Naive thymus-derived CD8-positive, alpha-beta T cell (primary cell): ENCODE measurements at regions not wholly inside any gene's neighbourhood (a gene's known extent, or its start where the extent isn't known, plus 50 kb on each side); places are given as distances from the start of the nearest gene placed in this dataset.

Experiments
- ATAC-seq, 2 donors: fragments of 150-1000 bp; cut with Tn5 transposase in 1 of 2; sonication (Bioruptor Pico), chemical (Tn5 transposase) in 1 of 2; 1 replicate in 1 of 2; 2 replicates in 1 of 2; pipeline ENCODE4 v1.10.0; 2021; ENCODE audit warnings: mild to moderate bottlenecking in 2 of 2, moderate library complexity in 2 of 2
- POLR2A ChIA-PET: fragments of 350-600 bp; sonication (Branson Sonifier 250); formaldehyde crosslinking; loops from one replicate; lab custom pipeline; 2021; ENCODE audit warnings: antibody characterized with exemption; lab: Charles Lee
- DNase-seq, 10 donors: peaks; one replicate each; pipeline versions ENCODE4 v3.0.0 to v3.0.0-alpha.2; 2020 to 2022
- H3K27ac Mint-ChIP-seq, 10 donors: one replicate each; pipeline ENCODE4 v1.8.0; 2020 to 2022; ENCODE audit warnings: mild to moderate bottlenecking in 10 of 10, mixed read lengths in 10 of 10, moderate library complexity in 4 of 10, inconsistent platforms in 1 of 10
- H3K27me3 Mint-ChIP-seq, 5 donors: one replicate each; pipeline ENCODE4 v1.8.0; 2021 to 2022; ENCODE audit warnings: mixed read lengths in 5 of 5
- H3K36me3 Mint-ChIP-seq, 3 donors: one replicate each; pipeline ENCODE4 v1.8.0; 2020 to 2022; ENCODE audit warnings: mixed read lengths in 3 of 3, mild to moderate bottlenecking in 2 of 3, inconsistent platforms in 1 of 3
- H3K4me1 Mint-ChIP-seq, 4 donors: one replicate each; pipeline ENCODE4 v1.8.0; 2021 to 2022; ENCODE audit warnings: mixed read lengths in 4 of 4
- H3K4me3 Mint-ChIP-seq, 10 donors: one replicate each; pipeline ENCODE4 v1.8.0; 2020 to 2022; ENCODE audit warnings: mild to moderate bottlenecking in 10 of 10, mixed read lengths in 10 of 10, moderate library complexity in 6 of 10, inconsistent platforms in 1 of 10
- H3K9me3 Mint-ChIP-seq, 9 donors: one replicate each; pipeline ENCODE4 v1.8.0; 2020 to 2022; ENCODE audit warnings: mixed read lengths in 9 of 9, mild to moderate bottlenecking in 3 of 9, inconsistent platforms in 1 of 9, moderate library complexity in 1 of 9

DNA sequence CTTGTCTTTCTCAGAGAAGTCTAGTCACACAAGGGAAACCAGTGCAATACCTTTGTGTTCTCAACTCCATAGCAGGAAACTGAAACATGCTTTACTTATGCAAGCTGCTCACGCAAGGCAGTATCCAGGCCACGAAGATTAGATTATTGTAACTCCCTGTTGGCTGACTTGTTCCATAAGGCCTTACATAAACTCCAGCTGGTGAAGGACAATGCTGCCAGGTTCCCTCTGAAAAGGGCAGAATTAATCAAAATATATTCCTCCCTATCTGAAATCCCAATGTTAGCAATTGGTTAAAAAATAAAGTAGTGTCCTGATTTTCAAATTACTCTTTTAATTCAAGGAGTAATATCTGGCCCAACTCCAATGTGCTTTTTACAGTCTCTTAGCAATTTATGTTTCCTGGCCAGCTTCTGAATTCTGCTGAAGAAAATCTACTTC is 966.6 kb downstream of the HACE1 start:
- no peak overlapping the region for H3K27ac Mint-ChIP-seq
- H3K27me3 Mint-ChIP-seq: no peaks in the 10 kb centered on the region
- POLR2A ChIA-PET: no interaction called here
- no peaks in the 10 kb centered on the region for H3K4me1 Mint-ChIP-seq
- DNase-seq (no peak), ATAC-seq (no peak)
- H3K9me3 Mint-ChIP-seq: peaks cover 0 to 17% (median 4%) of the 10 kb centered on the region in 9 donors
- no peak overlapping the region for H3K4me3 Mint-ChIP-seq
- H3K36me3 Mint-ChIP-seq: peaks cover 0 to 6% (median 0%) of the 10 kb centered on the region in 3 donors

DNA sequence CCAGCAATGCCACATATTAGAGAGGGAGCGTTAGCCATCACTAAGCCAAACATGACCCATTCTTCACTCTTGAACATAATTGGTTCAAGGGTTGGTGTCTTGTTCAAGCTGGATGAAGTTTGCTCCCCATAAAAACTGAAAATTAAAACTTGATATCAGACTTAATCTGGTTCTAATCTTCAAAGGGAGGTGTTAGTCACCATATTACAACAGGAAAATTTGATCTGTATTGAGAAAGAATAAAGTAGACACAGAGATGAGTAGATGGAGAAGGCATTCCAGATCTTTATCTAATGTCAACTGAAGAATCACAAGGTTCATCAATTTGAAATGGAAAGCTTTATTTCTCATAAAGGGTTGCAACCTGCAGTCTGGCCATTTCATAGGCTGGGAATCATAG is 972.8 kb downstream of the HACE1 start:
- Mint-ChIP-seq H3K27ac (no peak overlapping the region), H3K4me3 (no peak overlapping the region), H3K9me3 (peaks cover 0 to 19% (median 5%) of the 10 kb centered on the region in 9 donors), H3K27me3 (no peaks in the 10 kb centered on the region), H3K36me3 (no peaks in the 10 kb centered on the region), H3K4me1 (no peaks in the 10 kb centered on the region)
- ATAC-seq (no peak), DNase-seq (no peak)
- POLR2A ChIA-PET: no interaction called here

DNA sequence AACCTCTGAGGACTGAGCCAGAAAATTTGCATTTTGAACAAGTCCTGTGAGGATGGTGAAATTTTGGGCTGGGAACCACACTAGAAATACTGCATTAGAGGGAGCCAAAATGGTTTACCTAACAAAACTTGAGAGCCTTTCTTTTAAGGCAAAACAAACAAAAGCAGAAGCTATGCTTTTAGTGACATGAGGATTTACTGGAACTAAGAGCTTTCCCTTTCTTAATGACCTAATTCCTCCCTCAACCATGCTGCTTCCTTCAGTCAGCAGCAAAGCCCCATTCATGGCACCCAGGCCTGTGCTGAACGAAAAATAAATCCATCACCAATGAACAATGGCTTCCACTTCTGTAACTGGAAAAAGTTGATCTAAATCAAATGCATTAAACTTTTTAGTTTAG is 974.3 kb downstream of the HACE1 start:
- H3K27me3 Mint-ChIP-seq: peaks cover 0 to 3% (median 0%) of the 10 kb centered on the region in 5 donors
- no peaks in the 10 kb centered on the region for H3K36me3 Mint-ChIP-seq
- ATAC-seq (no peak), DNase-seq (no peak)
- no peaks in the 10 kb centered on the region for H3K4me1 Mint-ChIP-seq
- H3K27ac Mint-ChIP-seq: no peak overlapping the region
- H3K9me3 Mint-ChIP-seq: peaks cover 0 to 22% (median 3%) of the 10 kb centered on the region in 9 donors
- H3K4me3 Mint-ChIP-seq: no peak overlapping the region
- POLR2A ChIA-PET: no interaction called here

DNA sequence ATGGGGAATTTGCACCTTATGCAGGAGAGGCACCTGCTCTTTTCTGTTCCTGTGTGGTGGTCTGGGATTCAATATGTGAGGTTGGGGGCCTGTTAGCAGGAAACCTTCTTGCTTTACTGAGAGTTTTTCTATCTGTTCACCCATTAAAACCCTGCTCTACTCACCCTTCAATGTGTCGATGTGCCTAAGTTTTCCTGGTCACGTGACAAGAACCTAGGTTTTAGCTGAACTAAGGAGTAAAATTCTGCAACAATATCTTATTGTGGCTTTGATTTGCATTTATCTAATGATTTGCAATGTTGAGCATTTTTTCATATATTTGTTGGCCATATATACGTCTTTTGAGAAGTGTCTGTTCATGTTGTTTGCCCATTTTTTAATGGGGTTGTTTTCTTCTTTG is 979.9 kb downstream of the HACE1 start:
- DNase-seq (no peak), ATAC-seq (no peak)
- H3K36me3 Mint-ChIP-seq: no peaks in the 10 kb centered on the region
- POLR2A ChIA-PET: no interaction called here
- no peak overlapping the region for H3K4me3 Mint-ChIP-seq
- H3K4me1 Mint-ChIP-seq: no peaks in the 10 kb centered on the region
- no peak overlapping the region for H3K27ac Mint-ChIP-seq
- H3K9me3 Mint-ChIP-seq: peaks cover 1 to 15% (median 3%) of the 10 kb centered on the region in 9 donors
- H3K27me3 Mint-ChIP-seq: peaks cover 0 to 3% (median 0%) of the 10 kb centered on the region in 5 donors

DNA sequence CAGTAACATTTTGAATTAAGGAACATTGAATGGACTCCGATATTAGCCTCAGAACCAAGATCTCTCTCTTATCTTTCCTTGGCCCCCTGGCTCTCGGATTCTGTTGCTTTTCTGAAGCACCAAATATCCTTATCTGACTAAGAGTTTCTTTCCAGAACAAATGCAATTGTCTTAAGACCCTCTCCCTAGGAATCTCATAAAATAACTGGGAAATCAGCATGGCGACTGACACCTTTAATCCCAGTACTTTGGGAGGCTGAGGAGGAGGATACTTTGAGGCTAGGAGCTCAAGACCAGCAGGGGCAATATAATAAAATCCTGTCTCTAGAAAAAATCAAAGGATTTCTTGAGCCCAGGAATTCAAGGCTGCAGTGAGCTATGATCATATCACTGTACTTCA is 984.5 kb downstream of the HACE1 start:
- no peak for ATAC-seq
- H3K27me3 Mint-ChIP-seq: no peaks in the 10 kb centered on the region
- H3K4me1 Mint-ChIP-seq: no peaks in the 10 kb centered on the region
- H3K27ac Mint-ChIP-seq: no peak overlapping the region
- H3K4me3 Mint-ChIP-seq: no peak overlapping the region
- DNase-seq: no peak
- no peaks in the 10 kb centered on the region for H3K36me3 Mint-ChIP-seq
- POLR2A ChIA-PET: no interaction called here
- peaks cover 0 to 12% (median 3%) of the 10 kb centered on the region in 9 donors for H3K9me3 Mint-ChIP-seq

DNA sequence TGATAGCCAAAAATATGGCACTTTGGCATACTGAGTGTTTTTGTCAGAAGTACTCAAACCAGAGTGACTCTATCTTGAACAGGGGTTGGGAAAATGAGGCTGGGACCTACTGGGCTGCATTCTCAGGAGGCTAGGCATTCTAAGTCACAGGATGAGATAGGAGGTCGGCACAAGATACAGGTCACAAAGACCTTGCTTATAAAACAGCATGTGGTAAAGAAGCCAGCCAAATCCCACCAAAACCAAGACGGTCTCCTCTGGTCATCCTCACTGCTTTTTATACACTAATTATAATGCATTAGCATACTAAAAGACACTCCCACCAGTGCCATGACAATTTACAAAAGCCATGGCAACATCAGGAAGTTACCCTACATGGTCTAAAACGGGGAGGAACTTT is 985.1 kb downstream of the HACE1 start:
- Mint-ChIP-seq H3K27me3 (no peaks in the 10 kb centered on the region), H3K36me3 (no peaks in the 10 kb centered on the region), H3K4me1 (no peaks in the 10 kb centered on the region), H3K9me3 (peaks cover 0 to 12% (median 3%) of the 10 kb centered on the region in 9 donors), H3K27ac (no peak overlapping the region), H3K4me3 (no peak overlapping the region)
- POLR2A ChIA-PET: no interaction called here
- ATAC-seq (no peak), DNase-seq (no peak)

DNA sequence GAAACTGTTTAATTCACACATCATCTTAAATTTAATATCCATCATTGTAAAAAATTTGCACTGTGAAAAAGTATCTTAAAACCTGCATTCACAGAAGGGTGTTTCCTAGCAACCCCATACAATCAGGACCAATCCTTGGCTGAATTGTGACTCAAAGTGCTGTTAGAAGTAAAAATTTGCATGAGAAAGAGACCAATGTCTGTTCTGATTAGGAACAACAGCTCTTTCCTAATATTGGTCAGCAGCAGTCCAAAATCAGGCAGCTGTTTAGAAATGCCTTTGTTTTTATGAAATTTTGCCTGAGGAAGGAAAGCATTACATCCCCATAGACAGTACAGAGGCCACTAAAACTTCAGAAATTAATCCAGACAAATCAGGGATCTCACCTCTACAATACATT is 987.0 kb downstream of the HACE1 start:
- DNase-seq (no peak), ATAC-seq (no peak)
- POLR2A ChIA-PET: no interaction called here
- no peaks in the 10 kb centered on the region for H3K36me3 Mint-ChIP-seq
- H3K27ac Mint-ChIP-seq: no peak overlapping the region
- peaks cover 0 to 12% (median 4%) of the 10 kb centered on the region in 9 donors for H3K9me3 Mint-ChIP-seq
- no peaks in the 10 kb centered on the region for H3K27me3 Mint-ChIP-seq
- H3K4me1 Mint-ChIP-seq: no peaks in the 10 kb centered on the region
- H3K4me3 Mint-ChIP-seq: no peak overlapping the region

DNA sequence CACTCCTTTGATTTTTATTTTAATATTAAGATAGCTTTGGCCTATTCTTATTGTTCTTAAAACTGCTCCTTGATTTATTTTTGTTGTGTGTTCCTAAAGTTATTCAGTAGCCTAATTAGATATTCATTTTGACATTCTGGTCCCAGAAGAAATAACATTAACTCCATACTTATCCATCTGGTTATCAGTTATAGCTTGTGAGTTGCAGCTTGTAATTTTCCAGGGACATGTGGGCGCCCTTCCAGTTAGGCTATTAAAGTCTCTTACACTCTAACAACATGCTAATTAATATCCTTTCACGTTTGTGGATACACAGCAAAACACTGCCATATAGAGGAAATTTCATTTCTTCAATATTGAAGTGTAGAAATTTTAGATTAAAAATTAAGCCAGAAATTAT is 987.5 kb downstream of the HACE1 start:
- no peaks in the 10 kb centered on the region for H3K4me1 Mint-ChIP-seq
- DNase-seq (no peak), ATAC-seq (no peak)
- no peak overlapping the region for H3K27ac Mint-ChIP-seq
- H3K9me3 Mint-ChIP-seq: peaks cover 0 to 12% (median 4%) of the 10 kb centered on the region in 9 donors
- H3K36me3 Mint-ChIP-seq: no peaks in the 10 kb centered on the region
- no peaks in the 10 kb centered on the region for H3K27me3 Mint-ChIP-seq
- POLR2A ChIA-PET: no interaction called here
- H3K4me3 Mint-ChIP-seq: no peak overlapping the region

DNA sequence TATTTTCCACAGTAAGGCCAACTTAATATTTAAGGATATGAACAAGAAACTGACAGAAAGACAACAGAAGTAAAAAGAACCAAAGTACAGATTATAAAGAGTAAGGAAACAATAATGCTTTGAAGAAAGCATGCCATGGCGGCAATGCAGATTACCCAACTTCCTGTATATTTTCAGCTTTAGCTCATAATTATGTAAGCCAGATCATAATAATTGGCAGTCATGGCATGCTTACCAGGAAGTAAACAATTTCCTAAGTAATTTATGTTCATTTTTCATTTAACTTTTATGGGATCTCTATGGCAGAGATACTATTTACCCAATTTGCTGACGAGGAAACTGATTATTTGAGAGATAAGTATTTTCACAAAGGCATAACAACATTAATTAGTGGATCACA is 988.7 kb downstream of the HACE1 start:
- H3K36me3 Mint-ChIP-seq: no peaks in the 10 kb centered on the region
- ATAC-seq: no peak
- no peak overlapping the region for H3K4me3 Mint-ChIP-seq
- no peaks in the 10 kb centered on the region for H3K27me3 Mint-ChIP-seq
- peaks cover 0 to 12% (median 3%) of the 10 kb centered on the region in 9 donors for H3K9me3 Mint-ChIP-seq
- H3K27ac Mint-ChIP-seq: no peak overlapping the region
- H3K4me1 Mint-ChIP-seq: no peaks in the 10 kb centered on the region
- POLR2A ChIA-PET: no interaction called here
- no peak for DNase-seq

DNA sequence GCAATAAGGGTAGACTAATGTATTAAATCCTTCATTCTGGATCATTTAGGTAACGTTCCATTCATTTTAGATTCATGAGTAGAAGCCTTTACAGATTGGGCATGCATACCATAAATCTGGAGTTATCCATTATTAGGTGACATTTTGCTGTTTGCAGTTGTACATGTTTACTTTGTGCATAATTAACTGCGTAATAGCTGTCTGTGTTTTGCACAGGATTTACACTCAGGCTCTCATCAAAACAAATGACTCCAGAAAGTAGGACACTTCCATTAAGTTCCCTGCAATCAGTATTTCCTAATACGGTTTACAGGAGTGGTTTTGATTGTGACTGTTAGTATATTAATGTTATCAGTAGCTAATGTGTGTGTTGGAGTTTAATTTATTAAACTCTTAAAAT is 997.4 kb downstream of the HACE1 start:
- no peak for ATAC-seq
- Mint-ChIP-seq H3K27ac (no peak overlapping the region), H3K4me1 (no peaks in the 10 kb centered on the region), H3K27me3 (no peaks in the 10 kb centered on the region), H3K36me3 (no peaks in the 10 kb centered on the region), H3K4me3 (no peak overlapping the region), H3K9me3 (peaks cover 0 to 2% (median 0%) of the 10 kb centered on the region in 9 donors)
- POLR2A ChIA-PET: no interaction called here
- DNase-seq: no peak

DNA sequence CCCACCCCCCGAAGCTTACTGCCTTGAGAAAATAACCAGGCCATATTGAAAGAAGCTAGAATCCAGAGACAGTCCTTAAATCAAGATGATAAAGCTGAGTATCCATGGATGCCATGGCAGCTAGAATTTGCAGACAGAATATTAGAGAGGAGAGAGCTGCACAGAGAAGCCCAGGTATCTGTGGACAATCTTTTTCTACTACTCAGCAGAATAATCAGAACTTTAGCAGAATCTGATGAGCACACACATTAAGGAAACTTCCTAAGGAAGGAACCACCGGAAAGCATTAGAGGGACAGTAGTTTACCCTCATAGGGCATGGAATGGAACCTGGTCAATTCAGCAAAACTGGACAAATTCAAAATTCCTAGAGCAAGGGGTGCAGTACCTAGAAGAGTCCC is 1001.7 kb downstream of the HACE1 start:
- H3K27me3 Mint-ChIP-seq: no peaks in the 10 kb centered on the region
- no peak overlapping the region for H3K4me3 Mint-ChIP-seq
- no peak for ATAC-seq
- H3K27ac Mint-ChIP-seq: no peak overlapping the region
- DNase-seq: no peak
- H3K4me1 Mint-ChIP-seq: no peaks in the 10 kb centered on the region
- POLR2A ChIA-PET: no interaction called here
- H3K36me3 Mint-ChIP-seq: no peaks in the 10 kb centered on the region
- peaks cover 0 to 2% (median 0%) of the 10 kb centered on the region in 9 donors for H3K9me3 Mint-ChIP-seq

DNA sequence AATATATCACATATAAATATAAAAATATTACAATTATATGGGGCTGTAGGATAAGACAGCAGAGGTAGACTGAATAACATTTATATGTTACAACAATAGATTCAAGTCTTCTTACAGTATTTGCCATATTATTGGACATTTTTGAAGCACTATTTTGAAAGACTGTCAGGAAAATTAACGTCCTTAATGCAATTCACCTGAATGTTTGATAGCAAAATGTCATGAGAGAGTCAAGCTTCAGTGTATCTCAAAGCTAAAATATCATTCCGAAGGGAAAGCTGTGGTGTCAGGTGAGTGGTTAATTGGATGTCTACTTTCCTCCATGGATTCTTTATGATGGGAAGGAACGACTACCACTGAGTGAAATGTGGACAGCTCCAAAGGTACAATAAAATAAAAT is 1004.0 kb downstream of the HACE1 start:
- no peaks in the 10 kb centered on the region for H3K36me3 Mint-ChIP-seq
- no peaks in the 10 kb centered on the region for H3K9me3 Mint-ChIP-seq
- H3K27ac Mint-ChIP-seq: no peak overlapping the region
- ATAC-seq (no peak), DNase-seq (no peak)
- no peaks in the 10 kb centered on the region for H3K27me3 Mint-ChIP-seq
- no peak overlapping the region for H3K4me3 Mint-ChIP-seq
- no peaks in the 10 kb centered on the region for H3K4me1 Mint-ChIP-seq
- POLR2A ChIA-PET: no interaction called here

DNA sequence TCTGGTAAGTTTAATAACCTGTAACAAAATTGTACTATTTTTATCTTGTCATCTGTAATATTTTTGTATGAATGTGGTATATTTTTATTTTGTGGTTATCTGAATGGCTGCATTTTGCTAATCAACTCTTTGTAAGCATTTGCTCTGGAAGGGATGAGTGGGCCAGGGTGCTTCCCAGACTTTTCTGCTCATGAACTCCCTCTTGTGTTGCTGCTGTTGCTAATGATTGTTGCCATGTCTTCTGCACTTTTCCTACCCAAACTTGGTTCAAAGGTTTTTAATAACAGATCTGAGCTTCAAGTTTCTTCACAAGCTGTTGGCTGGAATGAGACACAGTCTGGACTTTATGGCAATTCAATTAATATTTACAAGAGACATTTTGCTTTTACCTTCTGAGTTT is 1005.7 kb downstream of the HACE1 start:
- DNase-seq: no peak
- ATAC-seq: no peak
- Mint-ChIP-seq H3K36me3 (no peaks in the 10 kb centered on the region), H3K4me1 (no peaks in the 10 kb centered on the region), H3K27ac (no peak overlapping the region), H3K4me3 (no peak overlapping the region), H3K9me3 (no peaks in the 10 kb centered on the region), H3K27me3 (no peaks in the 10 kb centered on the region)
- POLR2A ChIA-PET: no interaction called here

DNA sequence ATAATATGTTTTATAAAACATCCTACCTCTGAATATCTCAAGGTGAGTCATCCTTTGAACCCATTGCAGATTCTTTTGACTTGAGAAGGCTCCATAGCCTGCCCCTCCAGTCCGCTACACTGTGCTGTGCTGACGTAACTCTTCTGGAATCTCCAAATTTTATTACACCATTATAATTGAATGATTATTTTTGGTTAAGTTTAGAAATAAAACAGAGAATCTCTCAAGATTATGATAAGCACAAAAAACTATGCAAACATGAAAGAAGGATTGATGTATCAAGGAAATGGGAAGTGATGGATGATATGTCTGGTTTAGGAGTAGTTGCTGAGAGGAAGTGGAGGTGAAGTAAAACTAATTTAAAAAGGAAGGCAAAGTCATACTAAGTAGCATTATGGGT is 1021.3 kb downstream of the HACE1 start:
- Mint-ChIP-seq H3K27me3 (no peaks in the 10 kb centered on the region), H3K9me3 (peaks cover 0 to 5% (median 0%) of the 10 kb centered on the region in 9 donors), H3K4me1 (no peaks in the 10 kb centered on the region), H3K27ac (no peak overlapping the region), H3K36me3 (no peaks in the 10 kb centered on the region), H3K4me3 (no peak overlapping the region)
- POLR2A ChIA-PET: no interaction called here
- ATAC-seq: no peak
- DNase-seq: no peak
